ENCODE measurements at regions not wholly inside any gene's neighbourhood (a gene's known extent, or its start where the extent isn't known, plus 50 kb on each side); places are given as distances from the start of the nearest gene placed in this dataset.

- TF ChIP-seq NFE2L1 (CRISPR knock-in tag; IDR thresholded peaks at IDR 0.05) (no peak), SOX15 (CRISPR knock-in tag; IDR thresholded peaks at IDR 0.05) (no peak), TEAD4 (CRISPR knock-in tag; IDR thresholded peaks at IDR 0.05) (no peak), MXD4 (CRISPR knock-in tag; IDR thresholded peaks at IDR 0.05; ENCODE audit: borderline replicate concordance) (no peak), NFATC4 (CRISPR knock-in tag; IDR thresholded peaks at IDR 0.05) (no peak), SP1 (CRISPR knock-in tag; conservative IDR thresholded peaks at IDR 0.05) (no peak), CREB1 (CRISPR knock-in tag; IDR thresholded peaks at IDR 0.05) (no peak), ATF6 (CRISPR knock-in tag; IDR thresholded peaks at IDR 0.05) (no peak), ZMAT4 (CRISPR knock-in tag; IDR thresholded peaks at IDR 0.05) (no peak), JAZF1 (CRISPR knock-in tag; IDR thresholded peaks at IDR 0.05) (no peak)
- TF ChIP-seq, protein P1, sequence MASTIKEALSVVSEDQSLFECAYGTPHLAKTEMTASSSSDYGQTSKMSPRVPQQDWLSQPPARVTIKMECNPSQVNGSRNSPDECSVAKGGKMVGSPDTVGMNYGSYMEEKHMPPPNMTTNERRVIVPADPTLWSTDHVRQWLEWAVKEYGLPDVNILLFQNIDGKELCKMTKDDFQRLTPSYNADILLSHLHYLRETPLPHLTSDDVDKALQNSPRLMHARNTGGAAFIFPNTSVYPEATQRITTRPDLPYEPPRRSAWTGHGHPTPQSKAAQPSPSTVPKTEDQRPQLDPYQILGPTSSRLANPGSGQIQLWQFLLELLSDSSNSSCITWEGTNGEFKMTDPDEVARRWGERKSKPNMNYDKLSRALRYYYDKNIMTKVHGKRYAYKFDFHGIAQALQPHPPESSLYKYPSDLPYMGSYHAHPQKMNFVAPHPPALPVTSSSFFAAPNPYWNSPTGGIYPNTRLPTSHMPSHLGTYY (CRISPR knock-in tag; IDR thresholded peaks at IDR 0.05): no peak
- TF ChIP-seq, protein P2, sequence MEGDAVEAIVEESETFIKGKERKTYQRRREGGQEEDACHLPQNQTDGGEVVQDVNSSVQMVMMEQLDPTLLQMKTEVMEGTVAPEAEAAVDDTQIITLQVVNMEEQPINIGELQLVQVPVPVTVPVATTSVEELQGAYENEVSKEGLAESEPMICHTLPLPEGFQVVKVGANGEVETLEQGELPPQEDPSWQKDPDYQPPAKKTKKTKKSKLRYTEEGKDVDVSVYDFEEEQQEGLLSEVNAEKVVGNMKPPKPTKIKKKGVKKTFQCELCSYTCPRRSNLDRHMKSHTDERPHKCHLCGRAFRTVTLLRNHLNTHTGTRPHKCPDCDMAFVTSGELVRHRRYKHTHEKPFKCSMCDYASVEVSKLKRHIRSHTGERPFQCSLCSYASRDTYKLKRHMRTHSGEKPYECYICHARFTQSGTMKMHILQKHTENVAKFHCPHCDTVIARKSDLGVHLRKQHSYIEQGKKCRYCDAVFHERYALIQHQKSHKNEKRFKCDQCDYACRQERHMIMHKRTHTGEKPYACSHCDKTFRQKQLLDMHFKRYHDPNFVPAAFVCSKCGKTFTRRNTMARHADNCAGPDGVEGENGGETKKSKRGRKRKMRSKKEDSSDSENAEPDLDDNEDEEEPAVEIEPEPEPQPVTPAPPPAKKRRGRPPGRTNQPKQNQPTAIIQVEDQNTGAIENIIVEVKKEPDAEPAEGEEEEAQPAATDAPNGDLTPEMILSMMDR (IDR thresholded peaks at IDR 0.05): no peak
- TF ChIP-seq, protein P3, sequence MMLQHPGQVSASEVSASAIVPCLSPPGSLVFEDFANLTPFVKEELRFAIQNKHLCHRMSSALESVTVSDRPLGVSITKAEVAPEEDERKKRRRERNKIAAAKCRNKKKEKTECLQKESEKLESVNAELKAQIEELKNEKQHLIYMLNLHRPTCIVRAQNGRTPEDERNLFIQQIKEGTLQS (CRISPR knock-in tag; conservative IDR thresholded peaks at IDR 0.05): no peak
- Mint-ChIP-seq H3K36me3 (no peaks in the 10 kb centered on the region), H3K4me1 (0 out of 2 replicates have a peak, but pooled peaks cover 2% of the 10 kb centered on the region), H3K9me3 (no peaks in the 10 kb centered on the region), H3K27me3 (ENCODE audit: low read depth) (no peaks in the 10 kb centered on the region; the same call in 1 of the 2 replicates), H3K27ac (no peak overlapping the region), H3K4me3 (no peak overlapping the region)
- ATAC-seq (no peak), DNase-seq (ENCODE audit: low spot score) (no peak)
- ChIA-PET CTCF (no interaction called here), POLR2A (no interaction called here)
Measured at GRCh38 chr13:59266478-59267063, 897.2 kb downstream of the DIAPH3 start.

DNA sequence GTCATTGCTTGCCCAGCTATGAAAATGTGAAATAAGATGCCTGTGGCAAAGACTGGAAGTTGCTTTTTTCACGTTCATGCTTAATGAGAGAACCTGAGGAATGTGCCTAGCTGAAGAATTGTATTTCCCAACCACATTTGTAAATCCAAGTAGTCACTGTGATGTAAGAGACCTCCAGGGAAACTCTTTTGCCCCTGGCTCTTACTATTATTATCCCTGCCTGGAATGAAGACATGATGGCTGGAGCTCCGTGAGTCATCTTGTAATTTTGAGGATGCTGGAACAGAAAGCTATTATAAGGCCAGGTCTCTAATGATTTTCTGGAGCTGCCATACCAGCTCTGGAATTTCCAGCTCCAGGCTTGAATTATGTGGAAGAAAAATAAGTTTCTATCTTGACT, 894.3 kb downstream of the DIAPH3 start:
- POLR2A ChIA-PET: interaction anchor here (0.8 kb wide), 1 partner anchor 21 kb away, joined by 3 read pairs; no protein-coding TSS in a partner anchor
- H3K36me3 Mint-ChIP-seq: no peaks in the 10 kb centered on the region
- H3K27me3 Mint-ChIP-seq (ENCODE audit: low read depth): peaks cover 4% of the 10 kb centered on the region
- H3K4me1 Mint-ChIP-seq: 0 out of 2 replicates have a peak, but pooled peaks cover 2% of the 10 kb centered on the region
- H3K27ac Mint-ChIP-seq: no peak overlapping the region
- no peak overlapping the region for H3K4me3 Mint-ChIP-seq
- no peaks in the 10 kb centered on the region for H3K9me3 Mint-ChIP-seq
- DNase-seq (ENCODE audit: low spot score) (no peak), ATAC-seq (no peak)
- CTCF ChIA-PET: no interaction called here
- TF ChIP-seq ZNF425 (CRISPR knock-in tag; conservative IDR thresholded peaks at IDR 0.05): no peak
- TF ChIP-seq SMAD3 (CRISPR knock-in tag; IDR thresholded peaks at IDR 0.05; ENCODE audit: borderline replicate concordance): no peak
- TF ChIP-seq EMX1 (CRISPR knock-in tag; IDR thresholded peaks at IDR 0.05): no peak
- no peak for TF ChIP-seq ELF4 (CRISPR knock-in tag; IDR thresholded peaks at IDR 0.05; ENCODE audit: low read depth)
- no peak for TF ChIP-seq PRDM15 (CRISPR knock-in tag; IDR thresholded peaks at IDR 0.05)
- TF ChIP-seq ZNF671 (CRISPR knock-in tag; IDR thresholded peaks at IDR 0.05): no peak
- TF ChIP-seq ZMAT4 (CRISPR knock-in tag; IDR thresholded peaks at IDR 0.05): no peak
- TF ChIP-seq NFATC4 (CRISPR knock-in tag; IDR thresholded peaks at IDR 0.05): no peak
- TF ChIP-seq, protein P4, sequence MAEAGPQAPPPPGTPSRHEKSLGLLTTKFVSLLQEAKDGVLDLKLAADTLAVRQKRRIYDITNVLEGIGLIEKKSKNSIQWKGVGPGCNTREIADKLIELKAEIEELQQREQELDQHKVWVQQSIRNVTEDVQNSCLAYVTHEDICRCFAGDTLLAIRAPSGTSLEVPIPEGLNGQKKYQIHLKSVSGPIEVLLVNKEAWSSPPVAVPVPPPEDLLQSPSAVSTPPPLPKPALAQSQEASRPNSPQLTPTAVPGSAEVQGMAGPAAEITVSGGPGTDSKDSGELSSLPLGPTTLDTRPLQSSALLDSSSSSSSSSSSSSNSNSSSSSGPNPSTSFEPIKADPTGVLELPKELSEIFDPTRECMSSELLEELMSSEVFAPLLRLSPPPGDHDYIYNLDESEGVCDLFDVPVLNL (CRISPR knock-in tag; IDR thresholded peaks at IDR 0.05; ENCODE audit: borderline replicate concordance, low read depth): no peak
- no peak for TF ChIP-seq GTF2I (CRISPR knock-in tag; conservative IDR thresholded peaks at IDR 0.05)

All from WTC11 (cell line).